Caco-2 (cell line): ENCODE measurements at regions not wholly inside any gene's neighbourhood (a gene's known extent, or its start where the extent isn't known, plus 50 kb on each side); places are given as distances from the start of the nearest gene placed in this dataset.

Source experiments
- BruUV-seq: library from RNA; stranded (reverse); fragments of 400-500 nt; replicated peaks from 2 replicates; lab custom pipeline; 2021; lab: Mats Ljungman, UMichigan
- CTCF ChIA-PET: fragments of 300-600 bp; sonication (Branson Sonifier 250); formaldehyde crosslinking; loops from one replicate; lab custom pipeline; 2022; ENCODE audit warnings: antibody characterized with exemption; lab: Charles Lee
- POLR2A ChIA-PET: fragments of 300-600 bp; sonication (Branson Sonifier 250); formaldehyde crosslinking; loops from one replicate; lab custom pipeline; 2022; ENCODE audit warnings: antibody characterized with exemption; lab: Charles Lee
- DNase-seq, 2 experiments: peaks; one replicate each; pipeline versions ENCODE4 v3.0.0 to v3.0.0-alpha.2; 2020 to 2022
- H3K27me3 ChIP-seq: replicated peaks from 2 replicates; pipeline ENCODE4 v1.6.0; 2011; ENCODE audit warnings: low read length; ENCODE audit not compliant: control insufficient read depth, insufficient read depth
- H3K36me3 ChIP-seq: 2 replicates; pipeline ENCODE4 v1.5.1; 2011; ENCODE audit warnings: low read length; ENCODE audit not compliant: control insufficient read depth, insufficient read depth
- H3K4me1 ChIP-seq: fragments of 250-450 bp; sonication (Bioruptor Pico); 2 replicates; pipeline ENCODE4 v1.5.1; 2020; ENCODE audit warnings: mild to moderate bottlenecking
- H3K4me3 ChIP-seq: 2 replicates; pipeline ENCODE4 v1.5.1; 2011; ENCODE audit warnings: low read depth, mild to moderate bottlenecking, control low read depth, low read length
- H3K9me3 ChIP-seq: fragments of 250-450 bp; sonication (Bioruptor Pico); 2 replicates; pipeline ENCODE4 v1.5.1; 2020; ENCODE audit warnings: mild to moderate bottlenecking, moderate library complexity
- H3K27ac Mint-ChIP-seq: one replicate; pipeline ENCODE4 v1.8.0; 2022; ENCODE audit warnings: mixed read lengths; ENCODE audit not compliant: unreplicated experiment
- H3K27me3 Mint-ChIP-seq: one replicate; pipeline ENCODE4 v1.8.0; 2022; ENCODE audit warnings: mixed read lengths; ENCODE audit not compliant: insufficient read depth, unreplicated experiment
- H3K36me3 Mint-ChIP-seq: one replicate; pipeline ENCODE4 v1.8.0; 2022; ENCODE audit warnings: mild to moderate bottlenecking, mixed read lengths; ENCODE audit not compliant: insufficient read depth, unreplicated experiment
- H3K4me1 Mint-ChIP-seq: one replicate; pipeline ENCODE4 v1.8.0; 2022; ENCODE audit warnings: low read depth, mixed read lengths; ENCODE audit not compliant: unreplicated experiment
- H3K4me3 Mint-ChIP-seq: one replicate; pipeline ENCODE4 v1.8.0; 2022; ENCODE audit warnings: mild to moderate bottlenecking, moderate library complexity, mixed read lengths; ENCODE audit not compliant: unreplicated experiment
- H3K9me3 Mint-ChIP-seq: one replicate; pipeline ENCODE4 v1.8.0; 2022; ENCODE audit warnings: mixed read lengths; ENCODE audit not compliant: unreplicated experiment
- intact Hi-C: fragments of 100-400 bp; cut with micrococcal nuclease; formaldehyde crosslinking; loops from one replicate; pipeline ENCODE4 v1.10.0; 2022; ENCODE audit not compliant: unreplicated experiment
- TF ChIP-seq, protein P1 (sequence below), 2 experiments: fragments of 200-600 bp in 1 of 2; IDR thresholded peaks; 1 replicate in 1 of 2; 2 replicates in 1 of 2; pipeline versions ENCODE4 v1.5.1 to v1.8.0; 2011 to 2022; ENCODE audit warnings: antibody characterized with exemption in 1 of 2, control low read depth in 1 of 2, inconsistent platforms in 1 of 2, low read depth in 1 of 2, low read length in 1 of 2, mild to moderate bottlenecking in 1 of 2, moderate library complexity in 1 of 2; ENCODE audit not compliant: insufficient read depth in 1 of 2, severe bottlenecking in 1 of 2, unreplicated experiment in 1 of 2

GRCh38 chr4:60122820-60123219, 1077.3 kb upstream of the ADGRL3 start:
- TF ChIP-seq, protein P1, sequence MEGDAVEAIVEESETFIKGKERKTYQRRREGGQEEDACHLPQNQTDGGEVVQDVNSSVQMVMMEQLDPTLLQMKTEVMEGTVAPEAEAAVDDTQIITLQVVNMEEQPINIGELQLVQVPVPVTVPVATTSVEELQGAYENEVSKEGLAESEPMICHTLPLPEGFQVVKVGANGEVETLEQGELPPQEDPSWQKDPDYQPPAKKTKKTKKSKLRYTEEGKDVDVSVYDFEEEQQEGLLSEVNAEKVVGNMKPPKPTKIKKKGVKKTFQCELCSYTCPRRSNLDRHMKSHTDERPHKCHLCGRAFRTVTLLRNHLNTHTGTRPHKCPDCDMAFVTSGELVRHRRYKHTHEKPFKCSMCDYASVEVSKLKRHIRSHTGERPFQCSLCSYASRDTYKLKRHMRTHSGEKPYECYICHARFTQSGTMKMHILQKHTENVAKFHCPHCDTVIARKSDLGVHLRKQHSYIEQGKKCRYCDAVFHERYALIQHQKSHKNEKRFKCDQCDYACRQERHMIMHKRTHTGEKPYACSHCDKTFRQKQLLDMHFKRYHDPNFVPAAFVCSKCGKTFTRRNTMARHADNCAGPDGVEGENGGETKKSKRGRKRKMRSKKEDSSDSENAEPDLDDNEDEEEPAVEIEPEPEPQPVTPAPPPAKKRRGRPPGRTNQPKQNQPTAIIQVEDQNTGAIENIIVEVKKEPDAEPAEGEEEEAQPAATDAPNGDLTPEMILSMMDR (IDR thresholded peaks at IDR 0.05; ENCODE audit: insufficient read depth in 1 of 2, low read depth in 1 of 2, low read length in 1 of 2, severe bottlenecking in 1 of 2, unreplicated experiment in 1 of 2) = no peak
- H3K36me3 Mint-ChIP-seq = no peaks in the 10 kb centered on the region
- intact Hi-C loops = no loop called here
- ChIA-PET POLR2A (no interaction called here), CTCF (no interaction called here)
- no peaks in the 10 kb centered on the region for H3K9me3 Mint-ChIP-seq
- Histone ChIP-seq H3K36me3 (no peaks in the 10 kb centered on the region), H3K9me3 (no peaks in the 10 kb centered on the region), H3K4me3 (no peak overlapping the region), H3K27me3 (no peaks in the 10 kb centered on the region), H3K4me1 (no peaks in the 10 kb centered on the region)
- no peak overlapping the region for H3K27ac Mint-ChIP-seq
- no peak for DNase-seq
- no peaks in the 10 kb centered on the region for H3K4me1 Mint-ChIP-seq
- H3K4me3 Mint-ChIP-seq = no peak overlapping the region
- H3K27me3 Mint-ChIP-seq = no peaks in the 10 kb centered on the region
- no TSS peak for BruUV-seq

GRCh38 chr4:60128888-60129287, 1071.2 kb upstream of the ADGRL3 start:
- Mint-ChIP-seq H3K27me3 (peaks cover 3% of the 10 kb centered on the region), H3K4me1 (no peaks in the 10 kb centered on the region), H3K27ac (no peak overlapping the region), H3K36me3 (no peaks in the 10 kb centered on the region), H3K9me3 (no peaks in the 10 kb centered on the region), H3K4me3 (no peak overlapping the region)
- no TSS peak for BruUV-seq
- Histone ChIP-seq H3K36me3 (no peaks in the 10 kb centered on the region), H3K4me3 (no peak overlapping the region), H3K27me3 (no peaks in the 10 kb centered on the region), H3K4me1 (no peaks in the 10 kb centered on the region), H3K9me3 (no peaks in the 10 kb centered on the region)
- DNase-seq = no peak
- intact Hi-C loops = no loop called here
- CTCF ChIA-PET = no interaction called here
- POLR2A ChIA-PET = no interaction called here
- TF ChIP-seq, protein P1 (IDR thresholded peaks at IDR 0.05; ENCODE audit: insufficient read depth in 1 of 2, low read depth in 1 of 2, low read length in 1 of 2, severe bottlenecking in 1 of 2, unreplicated experiment in 1 of 2) = no peak

DNA sequence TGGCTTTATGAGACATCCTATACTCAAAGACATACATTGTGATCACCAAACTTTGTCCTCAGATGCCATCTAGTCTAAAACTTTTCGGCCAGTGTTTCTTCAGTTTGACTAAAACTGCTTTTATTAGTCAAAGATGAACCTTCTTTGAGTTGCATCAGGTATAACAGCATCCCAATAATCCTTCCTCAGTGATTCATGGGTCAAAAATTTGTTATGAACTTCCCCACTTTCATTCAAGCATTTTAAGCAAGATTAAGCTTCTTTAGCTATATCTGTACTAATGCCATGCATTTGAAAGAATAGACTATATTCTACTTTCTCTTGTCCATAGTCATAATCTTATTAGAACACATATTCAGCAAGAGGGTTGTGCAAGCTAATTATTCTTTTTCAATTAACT, 1070.4 kb upstream of the ADGRL3 start:
- no peaks in the 10 kb centered on the region for H3K9me3 ChIP-seq
- Mint-ChIP-seq H3K27me3 (peaks cover 3% of the 10 kb centered on the region), H3K36me3 (no peaks in the 10 kb centered on the region), H3K4me3 (no peak overlapping the region), H3K27ac (no peak overlapping the region), H3K9me3 (no peaks in the 10 kb centered on the region), H3K4me1 (no peaks in the 10 kb centered on the region)
- CTCF ChIA-PET = no interaction called here
- no TSS peak for BruUV-seq
- no peaks in the 10 kb centered on the region for H3K27me3 ChIP-seq
- intact Hi-C loops = no loop called here
- no peaks in the 10 kb centered on the region for H3K36me3 ChIP-seq
- no peak overlapping the region for H3K4me3 ChIP-seq
- TF ChIP-seq, protein P1 (IDR thresholded peaks at IDR 0.05; ENCODE audit: insufficient read depth in 1 of 2, low read depth in 1 of 2, low read length in 1 of 2, severe bottlenecking in 1 of 2, unreplicated experiment in 1 of 2) = no peak
- POLR2A ChIA-PET = no interaction called here
- DNase-seq = no peak
- no peaks in the 10 kb centered on the region for H3K4me1 ChIP-seq
